Ishikawa (cell line): ENCODE measurements at regions not wholly inside any gene's neighbourhood (a gene's known extent, or its start where the extent isn't known, plus 50 kb on each side); places are given as distances from the start of the nearest gene placed in this dataset.

Experiments used
- CEBPB ChIP-seq: IDR thresholded peaks from 2 replicates; pipeline ENCODE4 v1.6.1; 2012
- CREB1 ChIP-seq: IDR thresholded peaks from 2 replicates; pipeline ENCODE4 v1.6.1; 2012; ENCODE audit warnings: low read depth
- EGR1 ChIP-seq: IDR thresholded peaks from 2 replicates; pipeline ENCODE4 v1.6.1; 2012
- EP300 ChIP-seq: IDR thresholded peaks from 2 replicates; pipeline ENCODE4 v1.6.1; 2012; ENCODE audit warnings: borderline replicate concordance
- FOXM1 ChIP-seq: IDR thresholded peaks from 2 replicates; pipeline ENCODE4 v1.6.1; 2012; ENCODE audit warnings: low read depth, borderline replicate concordance
- NFIC ChIP-seq: IDR thresholded peaks from 2 replicates; pipeline ENCODE4 v1.6.1; 2012
- RAD21 ChIP-seq: IDR thresholded peaks from 2 replicates; pipeline ENCODE4 v1.6.1; 2012; ENCODE audit warnings: low read depth
- TAF1 ChIP-seq: IDR thresholded peaks from 2 replicates; pipeline ENCODE4 v1.6.1; 2012; ENCODE audit warnings: low read depth, mild to moderate bottlenecking
- TCF12 ChIP-seq: IDR thresholded peaks from 2 replicates; pipeline ENCODE4 v1.6.1; 2012; ENCODE audit warnings: low read depth
- TEAD4 ChIP-seq: IDR thresholded peaks from 2 replicates; pipeline ENCODE4 v1.6.1; 2012
- YY1 ChIP-seq: IDR thresholded peaks from 2 replicates; pipeline ENCODE4 v1.6.1; 2012; ENCODE audit warnings: low read depth
- ZBTB7A ChIP-seq: IDR thresholded peaks from 2 replicates; pipeline ENCODE4 v1.6.1; 2012; ENCODE audit warnings: low read depth
- TF ChIP-seq, protein P1 (sequence below): IDR thresholded peaks from 2 replicates; pipeline ENCODE4 v1.6.1; 2012; ENCODE audit warnings: low read depth, mild to moderate bottlenecking
- TF ChIP-seq, protein P2 (sequence below): IDR thresholded peaks from 2 replicates; pipeline ENCODE4 v1.6.1; 2012
- TF ChIP-seq, protein P3 (sequence below): IDR thresholded peaks from 2 replicates; pipeline ENCODE4 v1.6.1; 2012

DNA sequence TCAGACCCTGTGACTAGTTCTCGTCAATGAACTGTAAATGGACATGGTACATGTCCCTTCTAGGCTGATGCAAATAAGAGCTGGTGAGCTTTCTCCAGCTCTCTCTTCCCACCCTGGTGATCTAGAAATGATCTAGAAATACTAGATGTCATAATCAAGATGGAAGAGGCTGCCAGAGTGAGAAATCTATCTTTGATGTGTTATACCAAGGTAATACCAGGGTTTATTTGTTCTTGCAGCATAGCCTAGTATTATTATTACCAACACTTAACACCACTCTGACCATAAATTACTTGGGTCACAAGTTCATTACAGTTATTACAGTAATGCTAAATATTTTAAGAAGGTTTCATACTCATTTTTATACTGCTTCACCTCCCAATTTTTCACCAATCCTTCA, 138.4 kb upstream of the LMCD1 start:
- TF ChIP-seq EP300 (no peak), TAF1 (no peak), YY1 (no peak), NFIC (no peak), CEBPB (no peak), CREB1 (no peak), FOXM1 (no peak), RAD21 (no peak), ZBTB7A (no peak), TEAD4 (no peak), EGR1 (no peak), TCF12 (no peak)
- TF ChIP-seq, protein P1, sequence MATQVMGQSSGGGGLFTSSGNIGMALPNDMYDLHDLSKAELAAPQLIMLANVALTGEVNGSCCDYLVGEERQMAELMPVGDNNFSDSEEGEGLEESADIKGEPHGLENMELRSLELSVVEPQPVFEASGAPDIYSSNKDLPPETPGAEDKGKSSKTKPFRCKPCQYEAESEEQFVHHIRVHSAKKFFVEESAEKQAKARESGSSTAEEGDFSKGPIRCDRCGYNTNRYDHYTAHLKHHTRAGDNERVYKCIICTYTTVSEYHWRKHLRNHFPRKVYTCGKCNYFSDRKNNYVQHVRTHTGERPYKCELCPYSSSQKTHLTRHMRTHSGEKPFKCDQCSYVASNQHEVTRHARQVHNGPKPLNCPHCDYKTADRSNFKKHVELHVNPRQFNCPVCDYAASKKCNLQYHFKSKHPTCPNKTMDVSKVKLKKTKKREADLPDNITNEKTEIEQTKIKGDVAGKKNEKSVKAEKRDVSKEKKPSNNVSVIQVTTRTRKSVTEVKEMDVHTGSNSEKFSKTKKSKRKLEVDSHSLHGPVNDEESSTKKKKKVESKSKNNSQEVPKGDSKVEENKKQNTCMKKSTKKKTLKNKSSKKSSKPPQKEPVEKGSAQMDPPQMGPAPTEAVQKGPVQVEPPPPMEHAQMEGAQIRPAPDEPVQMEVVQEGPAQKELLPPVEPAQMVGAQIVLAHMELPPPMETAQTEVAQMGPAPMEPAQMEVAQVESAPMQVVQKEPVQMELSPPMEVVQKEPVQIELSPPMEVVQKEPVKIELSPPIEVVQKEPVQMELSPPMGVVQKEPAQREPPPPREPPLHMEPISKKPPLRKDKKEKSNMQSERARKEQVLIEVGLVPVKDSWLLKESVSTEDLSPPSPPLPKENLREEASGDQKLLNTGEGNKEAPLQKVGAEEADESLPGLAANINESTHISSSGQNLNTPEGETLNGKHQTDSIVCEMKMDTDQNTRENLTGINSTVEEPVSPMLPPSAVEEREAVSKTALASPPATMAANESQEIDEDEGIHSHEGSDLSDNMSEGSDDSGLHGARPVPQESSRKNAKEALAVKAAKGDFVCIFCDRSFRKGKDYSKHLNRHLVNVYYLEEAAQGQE, result no peak
- TF ChIP-seq, protein P2, sequence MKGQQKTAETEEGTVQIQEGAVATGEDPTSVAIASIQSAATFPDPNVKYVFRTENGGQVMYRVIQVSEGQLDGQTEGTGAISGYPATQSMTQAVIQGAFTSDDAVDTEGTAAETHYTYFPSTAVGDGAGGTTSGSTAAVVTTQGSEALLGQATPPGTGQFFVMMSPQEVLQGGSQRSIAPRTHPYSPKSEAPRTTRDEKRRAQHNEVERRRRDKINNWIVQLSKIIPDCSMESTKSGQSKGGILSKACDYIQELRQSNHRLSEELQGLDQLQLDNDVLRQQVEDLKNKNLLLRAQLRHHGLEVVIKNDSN, result no peak
- TF ChIP-seq, protein P3, sequence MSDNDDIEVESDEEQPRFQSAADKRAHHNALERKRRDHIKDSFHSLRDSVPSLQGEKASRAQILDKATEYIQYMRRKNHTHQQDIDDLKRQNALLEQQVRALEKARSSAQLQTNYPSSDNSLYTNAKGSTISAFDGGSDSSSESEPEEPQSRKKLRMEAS, result no peak

DNA sequence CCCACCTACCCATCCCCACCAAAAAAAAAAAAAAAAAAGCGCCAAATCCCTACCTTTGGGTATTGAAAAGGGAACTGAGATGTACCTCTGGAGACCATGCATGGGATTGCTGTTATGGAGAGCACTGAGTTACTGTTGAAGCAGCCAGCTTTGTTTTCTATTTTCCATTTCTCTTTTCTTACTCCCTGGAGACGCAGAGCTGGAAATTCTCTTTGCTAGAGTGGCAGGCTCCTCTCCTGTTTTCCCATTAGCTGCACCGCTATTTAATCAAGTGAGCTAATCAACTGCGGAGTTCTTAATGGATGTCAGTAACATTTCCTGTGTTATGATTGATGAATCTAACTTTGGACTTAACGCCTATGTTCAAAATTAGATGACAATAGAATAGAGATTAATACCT, 136.1 kb upstream of the LMCD1 start:
- TF ChIP-seq EGR1 (no peak), YY1 (no peak), EP300 (no peak), TEAD4 (no peak), FOXM1 (no peak), NFIC (no peak), TCF12 (no peak), TAF1 (no peak), CEBPB (no peak), CREB1 (no peak), ZBTB7A (no peak), RAD21 (no peak)
- TF ChIP-seq, protein P2, result no peak
- TF ChIP-seq, protein P1, result no peak
- TF ChIP-seq, protein P3, result no peak

DNA sequence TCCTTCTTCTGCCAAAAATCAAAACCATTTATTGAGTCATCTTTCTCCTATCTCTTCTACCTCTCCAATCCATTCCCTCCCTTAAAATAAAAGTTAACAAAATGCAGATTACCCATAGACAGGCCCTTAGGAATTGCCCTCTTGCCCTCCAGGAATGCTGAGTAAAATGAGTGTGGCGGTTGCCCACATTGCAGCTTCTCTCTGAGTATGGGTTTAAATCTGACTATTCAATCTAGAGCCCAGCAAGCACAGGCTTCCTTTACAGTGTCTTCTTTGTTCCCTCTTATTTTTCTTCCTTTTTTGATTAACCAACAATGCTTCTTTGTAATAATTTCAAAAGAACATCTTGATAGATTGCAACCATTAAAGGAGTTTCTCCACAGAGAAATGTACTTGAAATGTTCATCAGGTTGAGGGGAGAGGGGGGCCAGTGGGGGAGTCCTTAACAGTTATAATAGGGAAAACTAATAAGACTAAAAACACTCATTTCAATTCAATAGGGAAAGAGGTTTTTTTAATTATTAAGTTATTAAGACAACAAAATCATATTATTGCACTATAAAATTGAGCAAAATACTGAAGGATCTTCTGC, 135.3 kb upstream of the LMCD1 start:
- TF ChIP-seq TCF12 (no peak), TAF1 (no peak), EP300 (no peak), TEAD4 (no peak), FOXM1 (no peak), ZBTB7A (no peak), RAD21 (no peak)
- TF ChIP-seq, protein P2, result no peak

DNA sequence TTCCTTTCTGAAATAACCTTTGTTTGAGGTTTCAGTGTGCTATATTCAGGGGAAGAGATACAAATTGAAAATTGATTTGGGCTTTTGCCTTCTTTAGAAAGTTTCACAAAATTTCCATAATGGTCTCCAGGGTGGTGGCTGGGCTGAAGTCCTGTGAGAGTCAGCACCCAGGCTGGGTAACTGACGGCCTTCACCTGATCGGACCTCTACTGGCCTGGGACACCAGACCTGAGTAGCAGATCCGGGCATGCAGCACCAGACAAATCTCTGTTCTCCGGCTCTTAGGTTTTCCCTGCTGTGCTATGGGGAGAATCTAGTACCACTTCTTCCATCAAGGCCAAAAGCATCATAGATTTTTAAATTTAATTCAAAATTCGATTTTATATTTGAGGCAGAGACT, 133.0 kb upstream of the LMCD1 start:
- TF ChIP-seq CREB1 (no peak), CEBPB (no peak), YY1 (no peak), RAD21 (no peak), EP300 (no peak), TEAD4 (no peak), NFIC (no peak)

DNA sequence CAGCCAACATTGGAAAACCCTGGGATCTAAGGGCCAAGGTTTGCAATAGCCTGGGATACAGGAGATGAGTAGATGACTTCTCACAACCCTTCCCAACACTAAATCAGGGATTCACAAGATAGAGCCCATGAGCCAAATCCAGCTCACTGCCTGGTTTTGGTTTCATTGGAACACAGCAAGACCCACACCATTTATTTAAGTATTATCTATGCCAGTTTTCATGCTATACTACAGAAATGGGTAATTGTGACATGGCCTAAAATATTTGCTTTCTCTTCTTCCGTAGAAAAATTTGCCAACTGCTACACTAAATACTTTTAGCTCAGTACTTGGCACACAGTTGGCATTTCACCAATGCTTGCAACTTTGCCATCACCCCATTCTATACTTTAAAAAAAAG, 132.0 kb upstream of the LMCD1 start:
- TF ChIP-seq CREB1 (no peak), YY1 (no peak), CEBPB (no peak), NFIC (no peak), TAF1 (no peak), RAD21 (no peak), EP300 (no peak), EGR1 (no peak), ZBTB7A (no peak), FOXM1 (no peak)
- TF ChIP-seq, protein P1, result no peak
- TF ChIP-seq, protein P2, result no peak
- TF ChIP-seq, protein P3, result no peak
